DOHH2 (cell line): ENCODE measurements at regions not wholly inside any gene's neighbourhood (a gene's known extent, or its start where the extent isn't known, plus 50 kb on each side); places are given as distances from the start of the nearest gene placed in this dataset.

Source experiments
- CTCF ChIP-seq: fragments of 200-600 bp; sonication (generic); IDR thresholded peaks from one replicate; pipeline ENCODE4 v1.5.1; 2014; ENCODE audit warnings: antibody characterized with exemption, mild to moderate bottlenecking, low read depth, low read length; ENCODE audit not compliant: poor library complexity, severe bottlenecking
- EZH2phosphoT487 ChIP-seq: fragments of 200-600 bp; sonication (generic); IDR thresholded peaks from 2 replicates; pipeline ENCODE4 v1.6.1; 2017; ENCODE audit warnings: borderline replicate concordance, mild to moderate bottlenecking, antibody characterized with exemption, low read length, moderate library complexity, mixed read lengths

- TF ChIP-seq EZH2phosphoT487 (no peak), CTCF (no peak)
These were observed 89.4 kb downstream of the LSM3 start for GRCh38 chr3:14267976-14268375.
